NCI-H82 treated with DMSO at 0.1 percent for 48 hours (cell line): ENCODE measurements at regions not wholly inside any gene's neighbourhood (a gene's known extent, or its start where the extent isn't known, plus 50 kb on each side); places are given as distances from the start of the nearest gene placed in this dataset.

Experiments
- DNase-seq: peaks from one replicate; lab custom pipeline; 2025; ENCODE audit not compliant: unreplicated experiment; lab: John Stamatoyannopoulos, UW

- DNase-seq, result no peak
Measured at GRCh38 chr4:61044837-61045236, 155.3 kb upstream of the ADGRL3 start.

GRCh38 chr4:61049018-61049417 is 151.1 kb upstream of the ADGRL3 start:
- no peak for DNase-seq

- no peak for DNase-seq
Measured at GRCh38 chr4:61067381-61067780, 132.7 kb upstream of the ADGRL3 start.

- no peak for DNase-seq
Measured at GRCh38 chr4:61068060-61068459, 132.1 kb upstream of the ADGRL3 start.

GRCh38 chr4:61068745-61069144 is 131.4 kb upstream of the ADGRL3 start:
- no peak for DNase-seq

GRCh38 chr4:61070269-61070668 is 129.9 kb upstream of the ADGRL3 start:
- no peak for DNase-seq

- no peak for DNase-seq
Measured at GRCh38 chr4:61079427-61079826, 120.7 kb upstream of the ADGRL3 start.

- DNase-seq, result no peak
Measured at GRCh38 chr4:61079976-61080375, 120.2 kb upstream of the ADGRL3 start.

- DNase-seq, result no peak
Measured at GRCh38 chr4:61085534-61085933, 114.6 kb upstream of the ADGRL3 start.

GRCh38 chr4:61086357-61086756 is 113.8 kb upstream of the ADGRL3 start:
- no peak for DNase-seq

- DNase-seq, result no peak
Measured at GRCh38 chr4:61086979-61087378, 113.1 kb upstream of the ADGRL3 start.

GRCh38 chr4:61094854-61095598 is 105.1 kb upstream of the ADGRL3 start:
- no peak for DNase-seq

- DNase-seq, result no peak
Measured at GRCh38 chr4:61128682-61129081, 71.4 kb upstream of the ADGRL3 start.

GRCh38 chr4:61129971-61130370 is 70.2 kb upstream of the ADGRL3 start:
- no peak for DNase-seq

GRCh38 chr4:61143461-61143860 is 56.7 kb upstream of the ADGRL3 start:
- no peak for DNase-seq

- DNase-seq, result no peak
Measured at GRCh38 chr4:61149278-61149677, 50.8 kb upstream of the ADGRL3 start.
